Brain microvascular endothelial cell (primary cell): ENCODE measurements at regions not wholly inside any gene's neighbourhood (a gene's known extent, or its start where the extent isn't known, plus 50 kb on each side); places are given as distances from the start of the nearest gene placed in this dataset.
"Not testable (repeated sequence)": the region's sequence is repeated elsewhere in the genome, so short reads cannot be mapped to it uniquely, and the experiment has no call there.

Experiments used
- DNase-seq: peaks from one replicate; pipeline ENCODE4 v3.0.0-alpha.2; 2020
- H3K27ac ChIP-seq: fragments of 250-450 bp; sonication (Bioruptor Pico); 2 replicates; pipeline ENCODE4 v1.5.1; 2020; ENCODE audit warnings: mild to moderate bottlenecking, moderate library complexity
- H3K27me3 ChIP-seq: fragments of 250-450 bp; sonication (Bioruptor Pico); replicated peaks from 2 replicates; pipeline ENCODE4 v1.5.1; 2020; ENCODE audit warnings: mild to moderate bottlenecking
- H3K36me3 ChIP-seq: fragments of 250-450 bp; sonication (Bioruptor Pico); replicated peaks from 2 replicates; pipeline ENCODE4 v1.5.1; 2020; ENCODE audit warnings: mild to moderate bottlenecking
- H3K4me3 ChIP-seq: 2 replicates; pipeline ENCODE4 v1.5.1; 2011; ENCODE audit warnings: low read depth, mild to moderate bottlenecking, control low read depth, low read length, moderate library complexity
- in situ Hi-C: cut with HindIII; loops from 2 replicates; pipeline ENCODE4 v1.10.0; 2017; ENCODE audit warnings: low sequenced_read_pairs, low pct_ligation_motif_present
- TF ChIP-seq, protein P1 (sequence below): IDR thresholded peaks from 2 replicates; pipeline ENCODE4 v1.5.1; 2011; ENCODE audit warnings: low read depth, mild to moderate bottlenecking, moderate library complexity, low read length, control low read depth, inconsistent platforms; ENCODE audit errors: missing control alignments

DNA sequence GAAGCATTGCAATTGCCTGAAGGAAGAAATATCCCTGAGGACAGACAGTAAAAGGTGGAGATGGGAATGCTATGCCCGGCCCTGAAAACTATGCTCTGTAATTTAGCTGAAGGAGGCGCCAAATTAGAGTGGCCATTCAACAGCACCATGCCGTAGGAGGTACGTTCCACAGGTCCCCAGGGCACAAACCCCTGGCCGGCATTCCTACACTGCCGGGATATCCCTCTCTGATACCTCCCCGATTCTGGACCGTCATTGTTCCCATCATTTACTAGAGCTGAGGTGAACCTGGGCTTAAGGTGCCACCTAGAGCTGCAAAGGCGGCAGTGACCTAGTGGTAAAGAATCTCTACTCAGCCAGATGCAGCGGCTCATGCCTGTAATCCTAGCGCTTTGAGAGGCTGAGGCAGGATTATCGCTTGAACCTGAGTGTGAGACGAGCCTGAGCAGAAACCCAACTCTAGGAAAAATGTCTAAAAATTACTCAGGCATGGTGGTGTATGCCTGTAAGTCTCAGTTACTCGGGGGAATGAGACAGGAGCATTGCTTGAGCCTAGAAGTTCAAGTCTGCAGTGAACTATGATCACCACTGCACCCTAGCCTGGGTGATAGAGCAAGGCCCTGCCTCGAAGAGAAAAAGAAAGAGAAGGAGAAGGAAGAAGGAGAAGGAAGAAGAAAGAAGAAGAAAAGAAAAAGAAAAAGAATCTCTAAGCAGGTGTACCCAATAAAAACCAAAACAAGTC lies 53.0 kb upstream of the TNKS2 start:
- H3K27ac ChIP-seq: no peak overlapping the region
- in situ Hi-C loops: no loop called here
- TF ChIP-seq, protein P1, sequence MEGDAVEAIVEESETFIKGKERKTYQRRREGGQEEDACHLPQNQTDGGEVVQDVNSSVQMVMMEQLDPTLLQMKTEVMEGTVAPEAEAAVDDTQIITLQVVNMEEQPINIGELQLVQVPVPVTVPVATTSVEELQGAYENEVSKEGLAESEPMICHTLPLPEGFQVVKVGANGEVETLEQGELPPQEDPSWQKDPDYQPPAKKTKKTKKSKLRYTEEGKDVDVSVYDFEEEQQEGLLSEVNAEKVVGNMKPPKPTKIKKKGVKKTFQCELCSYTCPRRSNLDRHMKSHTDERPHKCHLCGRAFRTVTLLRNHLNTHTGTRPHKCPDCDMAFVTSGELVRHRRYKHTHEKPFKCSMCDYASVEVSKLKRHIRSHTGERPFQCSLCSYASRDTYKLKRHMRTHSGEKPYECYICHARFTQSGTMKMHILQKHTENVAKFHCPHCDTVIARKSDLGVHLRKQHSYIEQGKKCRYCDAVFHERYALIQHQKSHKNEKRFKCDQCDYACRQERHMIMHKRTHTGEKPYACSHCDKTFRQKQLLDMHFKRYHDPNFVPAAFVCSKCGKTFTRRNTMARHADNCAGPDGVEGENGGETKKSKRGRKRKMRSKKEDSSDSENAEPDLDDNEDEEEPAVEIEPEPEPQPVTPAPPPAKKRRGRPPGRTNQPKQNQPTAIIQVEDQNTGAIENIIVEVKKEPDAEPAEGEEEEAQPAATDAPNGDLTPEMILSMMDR: peak; percentile 58
- no peak for DNase-seq
- peaks cover 4% of the 10 kb centered on the region for H3K27me3 ChIP-seq
- H3K36me3 ChIP-seq: no peaks in the 10 kb centered on the region
- no peak overlapping the region for H3K4me3 ChIP-seq

GRCh38 chr10:91743465-91743864 lies 54.8 kb upstream of the TNKS2 start:
- Histone ChIP-seq H3K36me3 (no peaks in the 10 kb centered on the region), H3K27me3 (peaks cover 10% of the 10 kb centered on the region), H3K27ac (no peak overlapping the region), H3K4me3 (no peak overlapping the region)
- TF ChIP-seq, protein P1: no peak
- DNase-seq: no peak
- in situ Hi-C loops: no loop called here

DNA sequence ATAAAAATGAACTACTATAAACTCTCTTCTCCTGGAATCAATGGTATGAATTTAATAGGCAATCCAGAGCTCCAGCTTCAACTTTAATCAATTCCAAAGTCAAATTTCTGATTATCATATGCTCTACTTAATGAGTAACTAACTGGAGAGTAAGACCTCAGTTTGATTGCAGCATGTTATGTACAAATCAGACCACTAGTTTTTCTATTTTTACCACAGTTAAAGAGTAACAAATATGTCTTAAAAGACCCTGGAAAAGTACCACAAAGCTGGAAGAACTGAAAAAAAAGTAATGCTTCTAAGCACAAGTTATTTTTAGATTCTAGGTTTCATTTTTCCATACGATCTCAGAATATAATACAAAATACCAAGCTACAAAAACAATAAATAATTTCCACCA lies 56.0 kb upstream of the TNKS2 start:
- peaks cover 13% of the 10 kb centered on the region for H3K27me3 ChIP-seq
- no peak for DNase-seq
- no peaks in the 10 kb centered on the region for H3K36me3 ChIP-seq
- TF ChIP-seq, protein P1: no peak
- H3K4me3 ChIP-seq: no peak overlapping the region
- in situ Hi-C loops: no loop called here
- no peak overlapping the region for H3K27ac ChIP-seq

GRCh38 chr10:91741356-91741755 lies 56.9 kb upstream of the TNKS2 start:
- Histone ChIP-seq H3K36me3 (no peaks in the 10 kb centered on the region), H3K4me3 (no peak overlapping the region), H3K27me3 (peaks cover 13% of the 10 kb centered on the region), H3K27ac (no peak overlapping the region)
- DNase-seq: no peak
- TF ChIP-seq, protein P1: no peak
- in situ Hi-C loops: no loop called here

DNA sequence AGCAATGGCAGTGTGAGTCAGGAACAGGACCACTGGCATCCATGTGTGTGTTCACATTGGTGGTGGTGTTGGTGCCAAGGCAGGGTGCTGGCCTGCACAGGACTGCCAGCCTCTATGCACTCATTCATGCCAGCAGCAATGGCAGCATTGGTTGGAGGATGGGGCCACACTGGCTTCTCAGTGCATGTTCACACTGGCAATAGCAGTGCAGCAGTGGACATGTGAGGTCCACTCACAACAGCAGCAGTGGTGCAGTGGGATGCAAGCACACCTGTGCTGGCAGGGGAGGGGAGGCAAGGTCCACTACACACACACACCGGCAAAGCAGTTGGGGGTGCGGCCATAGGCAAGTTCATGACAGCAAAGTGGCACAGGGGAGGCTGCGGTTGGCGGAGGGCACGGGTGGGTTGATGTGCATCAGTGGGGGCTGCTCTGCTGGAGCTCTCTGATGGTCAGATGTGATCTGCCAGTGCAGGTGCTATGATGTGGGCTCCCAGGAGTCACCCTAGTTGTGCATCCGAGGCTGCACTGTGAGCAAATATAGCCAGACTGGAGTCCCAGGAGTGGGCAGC lies 57.8 kb upstream of the TNKS2 start:
- TF ChIP-seq, protein P1: no peak
- H3K27me3 ChIP-seq: peaks cover 17% of the 10 kb centered on the region
- H3K36me3 ChIP-seq: no peaks in the 10 kb centered on the region
- no peak overlapping the region for H3K4me3 ChIP-seq
- no peak for DNase-seq
- in situ Hi-C loops: no loop called here
- H3K27ac ChIP-seq: no peak overlapping the region

DNA sequence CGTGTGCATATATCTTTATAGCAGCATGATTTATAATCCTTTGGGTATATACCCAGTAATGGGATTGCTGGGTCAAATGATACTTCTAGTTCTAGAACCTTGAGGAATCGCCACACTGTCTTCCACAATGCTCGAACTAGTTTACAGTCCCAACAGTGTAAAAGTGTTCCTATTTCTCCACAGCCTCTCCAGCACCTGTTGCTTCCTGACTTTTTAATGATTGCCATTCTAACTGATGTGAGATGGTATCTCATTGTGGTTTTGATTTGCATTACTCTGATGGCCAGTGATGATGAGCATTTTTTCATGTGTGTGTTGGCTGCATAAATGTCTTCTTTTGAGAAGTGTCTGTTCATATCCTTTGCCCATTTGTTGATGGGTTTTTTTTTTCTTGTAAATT lies 66.0 kb upstream of the TNKS2 start:
- H3K4me3 ChIP-seq, DNase-seq, H3K36me3 ChIP-seq, in situ Hi-C loops, H3K27ac ChIP-seq, H3K27me3 ChIP-seq: not testable (repeated sequence)

DNA sequence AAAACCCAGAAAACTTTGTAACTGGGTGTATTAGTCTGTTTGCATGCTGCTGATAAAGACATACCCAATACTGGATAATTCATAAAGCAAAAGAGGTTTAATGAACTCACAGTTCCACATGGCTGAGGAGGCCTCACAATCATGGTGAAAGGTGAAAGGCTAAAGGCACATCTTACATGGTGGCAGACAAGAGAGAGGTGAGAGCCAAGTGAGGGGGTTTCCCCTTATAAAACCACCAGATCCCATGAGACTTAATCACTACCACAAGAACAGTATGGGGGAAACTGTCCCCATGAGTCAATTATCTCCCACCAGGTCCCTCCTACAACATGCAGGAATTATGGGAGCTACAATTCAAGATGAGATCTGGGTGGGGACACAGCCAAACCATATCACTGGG lies 68.9 kb upstream of the TNKS2 start:
- H3K27ac ChIP-seq, H3K27me3 ChIP-seq, H3K36me3 ChIP-seq, H3K4me3 ChIP-seq, in situ Hi-C loops, DNase-seq: not testable (repeated sequence)
